ENCODE measurements at regions not wholly inside any gene's neighbourhood (a gene's known extent, or its start where the extent isn't known, plus 50 kb on each side); places are given as distances from the start of the nearest gene placed in this dataset.

GRCh38 chr9:30995956-30996738, 1388.3 kb upstream of the ACO1 start:
- H3K9me3 ChIP-seq (ENCODE audit: control insufficient read depth, insufficient read depth, low read length), result no peaks in the 10 kb centered on the region; the same call in 1 of the 2 replicates
- no peak overlapping the region for H3K4ac ChIP-seq (ENCODE audit: low read depth, low read length)
- dilution Hi-C loops (cut with HindIII; ENCODE audit: low sequenced_read_pairs, unreplicated experiment) (no loop called here), intact Hi-C loops (cut with micrococcal nuclease) (no loop called here), in situ Hi-C loops (cut with MboI; ENCODE audit: low sequenced_read_pairs) (no loop called here)
- no peak overlapping the region for H2BK120ac ChIP-seq (ENCODE audit: low read depth, low read length)
- no peak overlapping the region for H3K27ac ChIP-seq (ENCODE audit: insufficient read depth, low read length)
- no peak overlapping the region for H2BK15ac ChIP-seq (ENCODE audit: low read depth, low read length)
- H3K9ac ChIP-seq (ENCODE audit: low read depth, low read length), result no peak overlapping the region
- H3K9me1 ChIP-seq (ENCODE audit: insufficient read depth, low read length), result no peaks in the 10 kb centered on the region
- no peak overlapping the region for H3K4me3 ChIP-seq (ENCODE audit: insufficient read depth, low read depth, low read length)
- TF ChIP-seq MAZ (IDR thresholded peaks at IDR 0.05; ENCODE audit: borderline replicate concordance, low read depth, low read length) (no peak), USF2 (IDR thresholded peaks at IDR 0.05; ENCODE audit: low read depth, low read length) (no peak)
- no peak overlapping the region for H3K4me2 ChIP-seq (ENCODE audit: low read depth, low read length)
- ChIA-PET CTCF (no interaction called here), POLR2A (ENCODE audit: unreplicated experiment) (no interaction called here)
- no peak overlapping the region for H3K14ac ChIP-seq (replicated peaks; ENCODE audit: low read depth, low read length)
- no TSS peak for BruUV-seq (replicated peaks)
- no peak overlapping the region for H3K18ac ChIP-seq (ENCODE audit: low read depth, low read length)
- ATAC-seq (ENCODE audit: low read depth) (no peak), DNase-seq (no peak)
- no peaks in the 10 kb centered on the region for H3K36me3 ChIP-seq (ENCODE audit: control insufficient read depth, insufficient read depth, low read length)
- H3K23ac ChIP-seq (ENCODE audit: low read depth, low read length), result no peak overlapping the region
- H2AFZ ChIP-seq (replicated peaks; ENCODE audit: low read length, poor library complexity), result no peak overlapping the region
- H2BK20ac ChIP-seq (ENCODE audit: low read depth, low read length), result no peak overlapping the region
- H4K5ac ChIP-seq (ENCODE audit: low read depth, low read length), result no peak overlapping the region
- no peak overlapping the region for H2AK9ac ChIP-seq (replicated peaks; ENCODE audit: low read depth, low read length, poor library complexity)
- H3K79me1 ChIP-seq (ENCODE audit: low read depth in 1 of 2, low read length in 2 of 2), result no peaks in the 10 kb centered on the region
- H4K20me1 ChIP-seq (ENCODE audit: insufficient read depth, low read length), result no peaks in the 10 kb centered on the region
- no peaks in the 10 kb centered on the region for H3K27me3 ChIP-seq (ENCODE audit: control insufficient read depth, insufficient read depth, low read length)
- H4K91ac ChIP-seq (ENCODE audit: insufficient read depth, low read depth, low read length), result no peak overlapping the region
- no peak overlapping the region for H2AK5ac ChIP-seq (ENCODE audit: low read depth, low read length)
- H4K8ac ChIP-seq (ENCODE audit: low read depth in 2 of 2, low read length in 2 of 2), result no peak overlapping the region
- H2BK5ac ChIP-seq (ENCODE audit: low read depth, low read length, poor library complexity, severe bottlenecking), result no peak overlapping the region
- no peaks in the 10 kb centered on the region for H3K4me1 ChIP-seq (ENCODE audit: control insufficient read depth, insufficient read depth, low read length)
- no peak overlapping the region for H3K56ac ChIP-seq (ENCODE audit: extremely low read depth, insufficient read depth, low read length)
- WGBS, 2 experiments (ENCODE audit: extremely low coverage in 2 of 2, insufficient read length in 1 of 2), result no CpG with 5 or more reads among the region's 5 CpGs
